Upper lobe of left lung (tissue), 6 donors: ENCODE measurements at regions not wholly inside any gene's neighbourhood (a gene's known extent, or its start where the extent isn't known, plus 50 kb on each side); places are given as distances from the start of the nearest gene placed in this dataset.

Source experiments
- ATAC-seq, 2 donors: fragments of 200-7000 bp; cut with Tn5 transposase; one replicate each; pipeline ENCODE4 v1.9.1; 2022; ENCODE audit warnings: mild to moderate bottlenecking in 2 of 2, moderate library complexity in 2 of 2; ENCODE audit not compliant: low FRiP score in 2 of 2
- DNase-seq, 2 donors: peaks; one replicate each; pipeline ENCODE4 v3.0.0-alpha.2; 2019 to 2020
- H3K27ac ChIP-seq, 4 donors: fragments of 200-600 bp; sonication (generic); one replicate each; pipeline ENCODE4 v1.5.1; 2016 to 2019
- H3K27me3 ChIP-seq, 4 donors: fragments of 200-600 bp; sonication (generic); one replicate each; pipeline ENCODE4 v1.5.1; 2017 to 2019
- H3K36me3 ChIP-seq, 4 donors: fragments of 200-600 bp; sonication (generic); one replicate each; pipeline ENCODE4 v1.5.1; 2016 to 2019
- H3K4me1 ChIP-seq, 4 donors: fragments of 200-600 bp; sonication (generic); one replicate each; pipeline ENCODE4 v1.5.1; 2018 to 2019
- H3K4me3 ChIP-seq, 4 donors: fragments of 200-600 bp; sonication (generic); one replicate each; pipeline ENCODE4 v1.5.1; 2017 to 2019; ENCODE audit warnings: mild to moderate bottlenecking in 2 of 4, moderate library complexity in 1 of 4
- H3K9me3 ChIP-seq, 4 donors: fragments of 200-600 bp; sonication (generic); one replicate each; pipeline ENCODE4 v1.5.1; 2018 to 2019
- CTCF ChIP-seq, 6 experiments: fragments of 450-650 bp in 4 of 6; fragments of 200-600 bp in 2 of 6; sonication (generic) in 2 of 6; IDR thresholded peaks; one replicate each; pipeline ENCODE4 v1.5.1; 2016 to 2019; ENCODE audit warnings: antibody characterized with exemption in 6 of 6
- EP300 ChIP-seq, 4 donors: sonication (generic); formaldehyde crosslinking; IDR thresholded peaks; one replicate each; pipeline ENCODE4 v1.5.1; 2017; ENCODE audit warnings: antibody characterized with exemption in 4 of 4, control low read depth in 2 of 4
- POLR2A ChIP-seq, 4 donors: fragments of 450-650 bp; IDR thresholded peaks; one replicate each; pipeline ENCODE4 v1.5.1; 2016 to 2017; ENCODE audit warnings: antibody characterized with exemption in 4 of 4, mild to moderate bottlenecking in 2 of 4
- POLR2AphosphoS5 ChIP-seq, 2 donors: sonication (generic); formaldehyde crosslinking; IDR thresholded peaks; one replicate each; pipeline ENCODE4 v1.5.1; 2017; ENCODE audit warnings: antibody characterized with exemption in 2 of 2
- WGBS, 2 donors: methylation state at CpG; one replicate each; pipeline ENCODE4 v1.1.5; 2017 to 2018; 5-methylcytosine and 5-hydroxymethylcytosine counted together
- donor health status: DM: no; HTN: no; CAD: no; lungs with moderate emphysema.
- donor health status: DM: no; HTN: yes; CAD: no; lungs with severe emphysema.

DNA sequence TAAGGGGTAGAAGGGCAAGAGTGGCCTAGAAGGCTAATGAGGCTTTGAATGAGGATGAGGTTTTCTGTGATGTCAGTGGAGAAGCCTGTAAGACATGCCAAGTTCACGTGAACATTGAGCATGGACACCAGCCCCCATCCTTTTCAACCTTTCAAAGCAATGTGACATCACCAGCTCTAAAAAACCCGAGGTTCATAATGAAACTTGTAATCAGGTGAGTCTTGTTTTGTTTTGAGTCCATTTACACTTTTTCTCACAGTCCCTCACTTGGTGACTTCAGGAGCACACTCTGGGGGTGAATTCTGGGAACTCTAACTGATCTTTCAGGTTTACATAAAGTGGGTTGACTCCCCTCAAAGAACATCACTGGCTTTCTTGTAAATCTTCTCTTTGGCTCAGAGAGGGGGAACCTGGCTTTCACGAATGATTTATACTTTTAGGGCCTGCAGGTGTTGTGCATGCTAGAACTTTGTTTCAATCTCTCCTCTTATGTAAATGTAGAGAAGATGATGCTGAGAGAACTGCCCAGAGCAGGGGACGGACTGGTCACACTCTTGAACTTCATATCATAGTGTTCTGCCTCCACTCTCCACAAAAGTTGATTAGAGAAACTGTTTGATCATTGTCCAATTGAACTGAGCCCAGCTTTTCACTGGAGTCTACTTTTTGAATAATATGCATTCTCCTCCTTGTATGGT lies 224.7 kb upstream of the SATB1 start:
- Histone ChIP-seq H3K27ac (no peak overlapping the region), H3K27me3 (no peaks in the 10 kb centered on the region), H3K36me3 (no peaks in the 10 kb centered on the region), H3K4me3 (no peak overlapping the region), H3K4me1 (no peaks in the 10 kb centered on the region), H3K9me3 (no peaks in the 10 kb centered on the region)
- WGBS, 2 donors, result 65 to 72% methylated on average over 4 of the region's 4 CpGs
- DNase-seq, result no peak
- no peak for ATAC-seq
- TF ChIP-seq POLR2AphosphoS5 (IDR thresholded peaks at IDR 0.05) (no peak), EP300 (IDR thresholded peaks at IDR 0.05) (no peak), CTCF (IDR thresholded peaks at IDR 0.05) (no peak), POLR2A (IDR thresholded peaks at IDR 0.05) (no peak)

GRCh38 chr3:18648868-18649462 lies 223.8 kb upstream of the SATB1 start:
- Histone ChIP-seq H3K27ac (no peak overlapping the region), H3K4me1 (no peaks in the 10 kb centered on the region), H3K4me3 (no peak overlapping the region), H3K36me3 (no peaks in the 10 kb centered on the region), H3K9me3 (no peaks in the 10 kb centered on the region), H3K27me3 (no peaks in the 10 kb centered on the region)
- 43 to 58% methylated on average over 1 of the region's 1 CpG for WGBS, 2 donors
- no peak for DNase-seq
- ATAC-seq, result no peak
- TF ChIP-seq POLR2A (IDR thresholded peaks at IDR 0.05) (no peak), CTCF (IDR thresholded peaks at IDR 0.05) (no peak), EP300 (IDR thresholded peaks at IDR 0.05) (no peak), POLR2AphosphoS5 (IDR thresholded peaks at IDR 0.05) (no peak)

DNA sequence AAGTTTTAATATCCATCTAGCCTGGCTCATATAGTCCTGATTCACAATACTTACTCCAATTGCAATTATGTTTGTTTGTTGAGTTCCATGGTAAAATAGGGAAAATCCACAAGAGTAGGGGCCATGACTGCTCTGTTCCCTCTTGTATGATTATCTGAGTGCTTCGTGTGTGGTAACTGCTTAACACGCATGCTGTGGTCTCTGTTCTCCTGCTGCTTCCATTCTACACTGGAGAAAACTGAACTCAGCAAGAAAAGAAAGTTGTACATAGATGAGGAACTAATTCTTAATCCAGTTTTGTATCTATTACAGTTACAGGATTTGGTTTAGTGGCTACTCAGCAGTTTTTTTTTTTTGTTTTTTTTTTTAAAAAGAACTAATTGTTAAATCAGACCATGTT lies 223.0 kb upstream of the SATB1 start:
- Histone ChIP-seq H3K4me3 (no peak overlapping the region), H3K4me1 (no peaks in the 10 kb centered on the region), H3K9me3 (no peaks in the 10 kb centered on the region), H3K27ac (no peak overlapping the region), H3K27me3 (no peaks in the 10 kb centered on the region), H3K36me3 (no peaks in the 10 kb centered on the region)
- ATAC-seq (no peak), DNase-seq (no peak)
- TF ChIP-seq POLR2AphosphoS5 (IDR thresholded peaks at IDR 0.05), result no peak
- TF ChIP-seq POLR2A (IDR thresholded peaks at IDR 0.05), result no peak
- TF ChIP-seq EP300 (IDR thresholded peaks at IDR 0.05), result no peak
- TF ChIP-seq CTCF (IDR thresholded peaks at IDR 0.05), result no peak
- 53 to 71% methylated on average over 2 of the region's 2 CpGs for WGBS, 2 donors

GRCh38 chr3:18645619-18646018 lies 220.5 kb upstream of the SATB1 start:
- Histone ChIP-seq H3K9me3 (no peaks in the 10 kb centered on the region), H3K4me1 (no peaks in the 10 kb centered on the region), H3K4me3 (no peak overlapping the region), H3K36me3 (no peaks in the 10 kb centered on the region), H3K27me3 (no peaks in the 10 kb centered on the region), H3K27ac (no peak overlapping the region)
- ATAC-seq (no peak), DNase-seq (no peak)
- TF ChIP-seq POLR2A (IDR thresholded peaks at IDR 0.05) (no peak), POLR2AphosphoS5 (IDR thresholded peaks at IDR 0.05) (no peak), CTCF (IDR thresholded peaks at IDR 0.05) (no peak), EP300 (IDR thresholded peaks at IDR 0.05) (no peak)
- WGBS, 2 donors, result 70 to 77% methylated on average over 2 of the region's 2 CpGs

DNA sequence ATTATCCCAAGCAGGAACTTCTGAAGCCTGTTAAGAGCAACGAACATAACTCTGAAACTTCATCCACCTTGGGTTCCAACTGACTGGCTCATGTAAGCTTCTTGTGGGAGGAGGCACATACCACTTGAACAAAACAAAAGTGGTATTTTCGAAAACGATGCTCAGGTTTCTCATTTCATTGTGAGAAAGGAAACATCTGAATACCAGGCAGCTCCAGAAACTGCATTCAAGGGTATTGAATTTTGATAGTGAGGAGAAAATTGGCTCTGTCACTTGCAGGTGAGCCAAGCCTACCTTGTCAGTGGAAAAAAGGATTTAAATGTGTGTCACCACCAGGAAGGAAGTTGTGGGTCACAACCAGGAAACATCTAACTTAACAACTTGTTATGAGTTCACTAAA lies 218.1 kb upstream of the SATB1 start:
- TF ChIP-seq CTCF (IDR thresholded peaks at IDR 0.05) (no peak), POLR2AphosphoS5 (IDR thresholded peaks at IDR 0.05) (no peak), POLR2A (IDR thresholded peaks at IDR 0.05) (no peak), EP300 (IDR thresholded peaks at IDR 0.05) (no peak)
- H3K36me3 ChIP-seq, result no peaks in the 10 kb centered on the region
- no peak overlapping the region for H3K4me3 ChIP-seq
- no peak for ATAC-seq
- H3K27ac ChIP-seq, result no peak overlapping the region
- H3K4me1 ChIP-seq, result no peaks in the 10 kb centered on the region
- DNase-seq, result no peak
- no peaks in the 10 kb centered on the region for H3K27me3 ChIP-seq
- WGBS, 2 donors, result 70 to 75% methylated on average over 3 of the region's 3 CpGs
- no peaks in the 10 kb centered on the region for H3K9me3 ChIP-seq
